Keratinocyte (primary cell): ENCODE measurements at regions not wholly inside any gene's neighbourhood (a gene's known extent, or its start where the extent isn't known, plus 50 kb on each side); places are given as distances from the start of the nearest gene placed in this dataset.

Experiments
- EZH2 ChIP-seq: IDR thresholded peaks from one replicate; pipeline ENCODE4 v1.6.1; 2012; ENCODE audit warnings: inconsistent platforms, mild to moderate bottlenecking, low read length, moderate library complexity
- TF ChIP-seq, protein P1 (sequence below), 3 experiments: IDR thresholded peaks in 1 of 3; conservative IDR thresholded peaks in 1 of 3; optimal IDR thresholded peaks in 1 of 3; 2 replicates in 2 of 3; 3 replicates in 1 of 3; pipeline versions ENCODE3 to v1.5.1; 2011; ENCODE audit warnings: low read length in 3 of 3, mild to moderate bottlenecking in 3 of 3, moderate library complexity in 2 of 3, control low read depth in 1 of 3, inconsistent platforms in 1 of 3; ENCODE audit not compliant: insufficient read depth in 2 of 3; ENCODE audit errors: extremely low read depth in 1 of 3

GRCh38 chr21:35924714-35925301 lies 135.5 kb downstream of the SETD4 start:
- TF ChIP-seq, protein P1, sequence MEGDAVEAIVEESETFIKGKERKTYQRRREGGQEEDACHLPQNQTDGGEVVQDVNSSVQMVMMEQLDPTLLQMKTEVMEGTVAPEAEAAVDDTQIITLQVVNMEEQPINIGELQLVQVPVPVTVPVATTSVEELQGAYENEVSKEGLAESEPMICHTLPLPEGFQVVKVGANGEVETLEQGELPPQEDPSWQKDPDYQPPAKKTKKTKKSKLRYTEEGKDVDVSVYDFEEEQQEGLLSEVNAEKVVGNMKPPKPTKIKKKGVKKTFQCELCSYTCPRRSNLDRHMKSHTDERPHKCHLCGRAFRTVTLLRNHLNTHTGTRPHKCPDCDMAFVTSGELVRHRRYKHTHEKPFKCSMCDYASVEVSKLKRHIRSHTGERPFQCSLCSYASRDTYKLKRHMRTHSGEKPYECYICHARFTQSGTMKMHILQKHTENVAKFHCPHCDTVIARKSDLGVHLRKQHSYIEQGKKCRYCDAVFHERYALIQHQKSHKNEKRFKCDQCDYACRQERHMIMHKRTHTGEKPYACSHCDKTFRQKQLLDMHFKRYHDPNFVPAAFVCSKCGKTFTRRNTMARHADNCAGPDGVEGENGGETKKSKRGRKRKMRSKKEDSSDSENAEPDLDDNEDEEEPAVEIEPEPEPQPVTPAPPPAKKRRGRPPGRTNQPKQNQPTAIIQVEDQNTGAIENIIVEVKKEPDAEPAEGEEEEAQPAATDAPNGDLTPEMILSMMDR (optimal IDR thresholded peaks at IDR 0.05 in 1 of 3, IDR thresholded peaks at IDR 0.05 in 1 of 3, conservative IDR thresholded peaks at IDR 0.05 in 1 of 3; ENCODE audit: extremely low read depth in 1 of 3, insufficient read depth in 2 of 3, low read length in 3 of 3): no peak
- no peak for TF ChIP-seq EZH2
